ENCODE measurements at regions not wholly inside any gene's neighbourhood (a gene's known extent, or its start where the extent isn't known, plus 50 kb on each side); places are given as distances from the start of the nearest gene placed in this dataset.

GRCh38 chr6:121837545-121838229, 402.2 kb downstream of the GJA1 start:
- DNase-seq = peak; percentile 41

GRCh38 chr6:121838842-121839241, 403.4 kb downstream of the GJA1 start:
- peak; percentile 84 for DNase-seq

DNA sequence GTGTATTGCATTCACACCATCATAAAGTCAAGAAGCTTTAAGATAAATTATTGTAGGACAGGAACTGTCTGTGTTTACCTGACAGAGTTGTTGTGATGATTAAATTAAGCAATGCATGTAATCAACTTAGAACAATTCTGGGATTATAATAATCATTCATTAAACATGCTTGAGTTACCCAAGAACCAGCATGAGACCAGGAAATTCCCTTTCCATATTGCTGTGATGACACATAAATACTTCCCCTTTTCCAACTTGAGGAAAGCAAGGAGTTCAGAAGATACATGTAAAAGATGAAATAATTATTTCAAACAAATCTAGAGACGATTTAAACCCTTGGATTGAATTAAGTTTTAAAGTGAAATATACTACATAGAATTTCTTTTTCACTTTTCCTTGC, 404.4 kb downstream of the GJA1 start:
- no peak for DNase-seq

- no peak for DNase-seq
These were observed 409.5 kb downstream of the GJA1 start for GRCh38 chr6:121844898-121845297.

DNA sequence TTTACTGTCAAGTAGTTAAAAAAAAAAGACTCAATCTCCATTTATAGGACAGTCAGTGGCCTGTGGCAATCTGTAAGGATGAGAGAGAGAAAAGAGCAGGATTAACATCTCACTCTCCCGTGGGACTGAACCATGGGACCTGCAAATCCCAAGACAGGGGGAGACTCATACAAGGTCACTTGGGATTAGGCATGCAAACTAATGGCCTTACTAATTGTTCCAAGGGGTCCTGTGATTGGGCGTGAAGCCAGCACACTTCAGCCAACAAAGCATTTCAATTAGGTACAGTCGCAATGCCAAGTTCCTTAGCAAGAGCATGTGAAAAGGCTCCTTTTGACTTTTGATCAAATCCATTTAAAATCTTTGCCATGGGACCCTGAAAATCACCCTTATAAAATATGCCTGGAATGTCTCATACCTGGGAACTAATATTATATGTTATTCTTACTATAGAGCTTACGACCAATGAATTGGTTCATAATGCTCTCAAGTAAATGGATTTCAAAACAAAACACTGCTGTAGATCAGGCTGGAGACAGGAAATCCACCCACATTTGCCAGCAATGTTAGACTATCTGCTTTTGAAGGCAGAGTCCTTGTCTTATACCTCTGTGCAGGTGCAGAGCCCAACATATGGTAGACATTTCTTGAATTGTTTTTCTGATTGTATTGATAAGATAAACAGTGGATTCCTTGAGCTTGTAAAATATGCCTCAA, 412.5 kb downstream of the GJA1 start:
- no peak for DNase-seq

DNA sequence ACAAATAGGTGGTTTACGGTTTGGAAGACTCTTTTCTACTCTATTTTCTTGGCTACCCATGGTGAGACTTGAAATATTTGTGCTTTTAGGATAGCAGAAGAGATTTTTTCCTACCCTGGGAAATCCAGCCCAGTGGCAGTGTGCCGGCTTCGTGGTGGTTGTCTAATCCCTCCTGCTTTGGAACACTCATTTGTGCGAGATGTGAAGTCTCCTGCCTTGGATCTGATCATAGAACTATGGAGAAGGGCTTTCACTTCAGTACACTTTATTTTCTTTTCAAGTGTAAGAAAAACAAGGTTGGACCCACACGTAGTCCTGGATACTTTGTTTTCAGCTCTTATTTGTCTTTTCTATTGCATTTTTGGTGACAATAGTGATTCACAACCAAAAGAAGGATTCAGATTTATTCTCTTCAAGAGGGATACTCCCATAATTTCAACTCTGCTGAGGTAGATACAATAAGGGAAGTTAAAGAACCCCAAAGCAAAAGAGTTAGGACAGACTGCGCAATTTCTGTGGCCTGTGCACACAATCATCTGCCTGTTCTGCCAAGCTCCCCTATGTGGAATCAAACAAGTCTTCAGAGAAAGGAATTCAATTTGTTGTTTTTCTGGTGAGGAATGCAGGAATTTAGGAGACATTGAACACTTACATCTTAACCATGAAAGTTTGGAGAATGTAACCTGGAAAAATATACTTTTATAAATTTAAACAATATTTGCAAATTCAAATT, 413.2 kb downstream of the GJA1 start:
- DNase-seq = peak; percentile 49

DNA sequence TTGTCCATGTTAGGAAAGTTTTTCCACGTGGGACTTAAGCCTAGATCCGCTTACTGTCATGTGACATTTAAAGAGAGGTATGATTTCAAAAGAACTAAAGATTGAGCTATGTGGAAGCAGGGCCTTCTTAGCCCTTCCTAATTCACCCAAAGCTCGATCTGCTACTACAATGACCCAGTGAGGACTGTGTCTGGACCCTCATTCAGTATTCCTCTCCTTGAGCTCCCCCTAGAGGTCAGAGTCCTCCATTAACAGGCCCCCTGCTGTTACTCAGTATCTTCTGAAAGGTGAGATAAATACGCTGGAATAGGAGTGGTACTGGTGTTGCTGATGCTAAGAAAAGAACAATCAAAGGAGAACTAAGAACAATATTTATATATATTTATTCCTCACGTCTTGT, 414.0 kb downstream of the GJA1 start:
- DNase-seq = peak; percentile 79

DNA sequence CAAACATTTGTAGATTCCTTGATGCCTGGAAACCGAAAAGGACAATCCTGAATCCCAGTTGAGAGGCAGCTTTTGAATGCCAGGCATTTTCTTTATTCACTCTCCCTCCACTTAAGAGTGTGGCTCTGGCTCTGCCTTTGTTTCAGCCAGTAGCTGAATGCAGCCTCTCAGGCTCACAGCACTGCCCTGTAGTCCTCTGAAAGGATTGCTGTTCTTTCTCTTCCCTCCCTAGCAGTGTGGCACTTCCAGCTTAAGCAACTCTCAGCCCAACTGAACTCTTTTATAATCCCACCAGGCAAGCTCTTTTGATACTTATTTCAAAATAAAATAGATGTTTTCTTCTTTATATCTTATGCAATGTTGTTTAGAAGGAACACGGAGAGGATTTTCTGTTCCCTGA, 415.6 kb downstream of the GJA1 start:
- no peak for DNase-seq

- DNase-seq = no peak
These were observed 418.2 kb downstream of the GJA1 start for GRCh38 chr6:121853686-121854085.

DNA sequence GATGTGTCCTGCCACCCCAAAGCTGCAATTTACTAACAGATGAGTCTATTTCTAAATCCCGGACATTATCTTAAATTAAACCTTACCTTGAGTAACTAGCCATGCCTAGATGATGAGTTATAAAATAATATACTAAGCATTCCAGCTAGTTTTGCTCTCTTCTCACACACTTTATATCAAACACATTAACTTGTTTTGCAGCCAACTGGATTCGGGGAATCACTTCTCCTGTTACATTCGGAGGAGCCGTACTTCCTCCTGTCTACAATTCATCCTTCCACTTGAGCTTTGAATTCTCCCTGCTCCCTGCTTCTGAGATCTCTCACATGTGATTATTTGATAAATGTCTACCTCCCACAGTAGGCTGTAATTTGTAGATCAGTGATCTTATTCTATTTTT, 420.1 kb downstream of the GJA1 start:
- DNase-seq = peak; percentile 74

GRCh38 chr6:121856296-121856695, 420.9 kb downstream of the GJA1 start:
- peak; percentile 87 for DNase-seq

GRCh38 chr6:121857551-121857950, 422.1 kb downstream of the GJA1 start:
- DNase-seq = no peak

DNA sequence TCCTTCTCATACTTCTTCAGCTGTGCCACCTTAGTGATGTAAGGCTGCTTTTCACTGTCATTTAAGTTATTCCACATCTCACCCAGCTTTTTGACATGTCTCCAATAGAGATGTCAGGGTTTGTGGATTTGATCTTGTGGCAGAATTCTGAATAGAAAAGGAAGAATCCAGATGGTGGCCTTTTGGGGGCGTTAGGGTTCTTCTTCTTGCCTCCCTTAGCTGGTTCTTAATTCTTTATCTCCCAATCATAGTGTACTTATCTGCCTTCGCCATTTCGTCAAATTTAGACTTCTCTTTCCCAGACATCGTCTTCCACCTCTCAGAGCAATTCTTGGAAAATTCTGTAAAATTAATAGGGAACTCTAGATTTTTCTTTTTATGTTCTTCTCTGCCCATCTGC, 422.9 kb downstream of the GJA1 start:
- no peak for DNase-seq

DNA sequence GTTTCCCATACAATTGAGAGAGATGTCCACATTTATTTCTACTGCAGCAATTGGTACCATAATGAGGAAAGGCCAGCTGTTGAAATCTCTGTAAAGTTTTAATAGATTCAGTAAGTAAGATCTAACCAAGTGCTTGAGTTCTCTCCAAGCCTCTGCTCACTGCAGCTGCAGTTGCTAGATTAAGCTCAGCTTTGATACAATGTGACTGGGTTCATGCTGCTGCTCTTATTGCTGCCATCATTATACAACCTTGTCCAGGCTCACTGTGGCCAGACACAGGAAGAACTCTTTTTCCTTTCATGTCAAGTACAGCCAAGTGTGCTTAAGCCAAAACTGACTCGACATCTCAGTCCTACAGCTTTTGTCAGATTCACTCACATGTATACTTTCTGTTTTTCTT, 423.5 kb downstream of the GJA1 start:
- DNase-seq = no peak

- no peak for DNase-seq
These were observed 430.4 kb downstream of the GJA1 start for GRCh38 chr6:121865811-121866210.

DNA sequence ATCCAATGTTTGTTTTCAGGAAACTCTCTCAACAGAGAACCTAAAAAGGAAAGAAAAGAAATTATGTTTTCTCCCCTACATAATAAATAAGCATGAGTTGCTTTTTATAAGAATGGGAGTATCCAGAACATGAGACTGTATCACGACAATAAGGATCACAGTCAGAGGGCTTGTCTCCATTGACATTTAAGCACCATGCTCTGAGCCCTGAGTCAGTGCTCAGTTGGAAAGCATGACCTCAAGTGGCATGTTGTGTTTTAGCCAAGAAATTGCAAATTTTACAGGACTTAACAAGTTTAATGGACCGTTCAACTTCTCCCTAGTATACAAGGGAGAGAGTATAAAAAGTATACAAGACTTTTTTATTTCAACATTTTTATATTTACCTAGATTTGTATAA, 431.6 kb downstream of the GJA1 start:
- DNase-seq = no peak

DNA sequence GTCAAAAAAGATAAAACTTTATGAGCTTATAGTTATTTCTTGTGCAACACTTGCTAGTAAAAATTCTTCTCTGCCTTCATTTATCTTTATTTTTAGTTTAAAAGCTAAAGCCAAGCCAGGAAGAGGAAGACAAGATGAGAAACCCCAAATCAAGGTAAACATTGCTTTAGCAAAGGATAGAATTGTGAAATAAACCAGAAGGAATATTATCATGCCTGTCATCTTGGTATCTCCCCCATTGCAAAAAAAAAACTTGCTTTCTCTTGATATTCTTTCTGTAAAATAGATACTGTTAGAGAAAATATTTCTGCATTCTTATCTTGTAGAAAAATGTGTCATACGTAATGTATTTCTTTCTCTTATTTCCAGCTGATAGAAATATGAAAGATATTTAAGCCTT, 432.8 kb downstream of the GJA1 start:
- peak; percentile 54 for DNase-seq

- DNase-seq = no peak
These were observed 438.1 kb downstream of the GJA1 start for GRCh38 chr6:121873595-121873994.

- no peak for DNase-seq
These were observed 441.3 kb downstream of the GJA1 start for GRCh38 chr6:121876721-121877120.

DNA sequence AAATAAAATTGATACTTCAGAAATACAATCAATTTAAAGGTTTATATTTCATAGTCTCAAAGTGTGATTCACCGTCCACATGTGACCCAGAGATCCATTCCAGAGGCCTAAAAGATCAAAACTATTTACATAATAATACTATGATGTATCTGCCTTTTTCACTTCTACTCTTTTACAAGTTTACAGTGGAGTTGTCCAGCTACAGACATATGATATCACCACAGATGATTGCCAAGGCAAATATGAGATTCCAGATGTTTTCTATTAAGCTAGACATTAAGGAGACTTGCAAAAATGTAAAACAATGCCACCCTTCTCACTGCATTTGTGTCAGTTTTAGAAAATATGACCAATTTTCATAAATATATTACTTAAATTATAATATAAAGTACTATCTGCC, 443.7 kb downstream of the GJA1 start:
- peak; percentile 92 for DNase-seq

- no peak for DNase-seq
These were observed 445.4 kb downstream of the GJA1 start for GRCh38 chr6:121880831-121881230.

- peak; percentile 95 for DNase-seq
These were observed 446.7 kb downstream of the GJA1 start for GRCh38 chr6:121881974-121882667.

GRCh38 chr6:121884091-121884490, 448.6 kb downstream of the GJA1 start:
- peak; percentile 76 for DNase-seq
